ENCODE measurements at regions not wholly inside any gene's neighbourhood (a gene's known extent, or its start where the extent isn't known, plus 50 kb on each side); places are given as distances from the start of the nearest gene placed in this dataset.

DNA sequence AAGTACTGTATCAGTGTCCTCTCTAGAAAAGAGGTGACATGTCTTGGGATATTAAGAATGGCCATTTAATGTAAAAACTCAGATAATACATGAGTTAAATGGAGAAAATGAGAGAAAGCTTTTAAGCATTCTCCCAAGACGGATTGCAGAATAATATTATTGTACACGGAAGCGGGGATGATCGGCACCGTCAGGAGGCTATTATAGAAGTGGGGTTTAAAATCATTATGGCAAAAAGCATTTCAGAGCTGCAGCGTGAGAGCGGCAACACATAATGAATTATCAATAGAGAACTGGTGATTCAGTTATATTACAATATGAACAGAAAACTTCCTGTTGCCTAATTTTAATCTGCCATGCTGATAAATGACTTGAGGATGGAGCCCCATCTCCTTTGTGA lies 261.7 kb upstream of the IRX3 start:
- TF ChIP-seq, protein P1, sequence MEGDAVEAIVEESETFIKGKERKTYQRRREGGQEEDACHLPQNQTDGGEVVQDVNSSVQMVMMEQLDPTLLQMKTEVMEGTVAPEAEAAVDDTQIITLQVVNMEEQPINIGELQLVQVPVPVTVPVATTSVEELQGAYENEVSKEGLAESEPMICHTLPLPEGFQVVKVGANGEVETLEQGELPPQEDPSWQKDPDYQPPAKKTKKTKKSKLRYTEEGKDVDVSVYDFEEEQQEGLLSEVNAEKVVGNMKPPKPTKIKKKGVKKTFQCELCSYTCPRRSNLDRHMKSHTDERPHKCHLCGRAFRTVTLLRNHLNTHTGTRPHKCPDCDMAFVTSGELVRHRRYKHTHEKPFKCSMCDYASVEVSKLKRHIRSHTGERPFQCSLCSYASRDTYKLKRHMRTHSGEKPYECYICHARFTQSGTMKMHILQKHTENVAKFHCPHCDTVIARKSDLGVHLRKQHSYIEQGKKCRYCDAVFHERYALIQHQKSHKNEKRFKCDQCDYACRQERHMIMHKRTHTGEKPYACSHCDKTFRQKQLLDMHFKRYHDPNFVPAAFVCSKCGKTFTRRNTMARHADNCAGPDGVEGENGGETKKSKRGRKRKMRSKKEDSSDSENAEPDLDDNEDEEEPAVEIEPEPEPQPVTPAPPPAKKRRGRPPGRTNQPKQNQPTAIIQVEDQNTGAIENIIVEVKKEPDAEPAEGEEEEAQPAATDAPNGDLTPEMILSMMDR (IDR thresholded peaks at IDR 0.05): no peak
- TF ChIP-seq POLR2AphosphoS5 (IDR thresholded peaks at IDR 0.05; ENCODE audit: low read depth, low read length): no peak
